HepG2 (cell line): ENCODE measurements at regions not wholly inside any gene's neighbourhood (a gene's known extent, or its start where the extent isn't known, plus 50 kb on each side); places are given as distances from the start of the nearest gene placed in this dataset.

Experiments
- ATAC-seq: fragments of 200-7000 bp; cut with Tn5 transposase; 3 replicates; pipeline ENCODE4 v1.9.1; 2020; ENCODE audit warnings: mild to moderate bottlenecking, moderate library complexity
- BruUV-seq: library from RNA; stranded (reverse); fragments of 400-500 nt; replicated peaks from 2 replicates; lab custom pipeline; 2021; lab: Mats Ljungman, UMichigan
- CTCF ChIA-PET: fragments of 300-600 bp; formaldehyde crosslinking; extraction: SDS; loops from one replicate; lab custom pipeline; 2021; ENCODE audit warnings: low total read pairs, inconsistent platforms, low intra/inter-chr PET ratio; lab: Yijun Ruan, JAX
- POLR2A ChIA-PET: fragments of 350-600 bp; sonication (Branson Sonifier 250); formaldehyde crosslinking; loops from one replicate; lab custom pipeline; 2020; ENCODE audit warnings: antibody characterized with exemption, inconsistent platforms; lab: Yijun Ruan, JAX
- DNase-seq: peaks from one replicate; pipeline ENCODE4 v3.0.0-alpha.2; 2015; ENCODE audit warnings: low spot score
- FAIRE-seq: peaks from 3 replicates; lab custom pipeline; 2011; peaks lifted over from hg19 to GRCh38; lab: Jason Lieb, UNC
- H2AFZ ChIP-seq: one replicate; pipeline ENCODE4 v1.6.1; 2011; ENCODE audit warnings: low read length, inconsistent platforms
- H3K27ac ChIP-seq: fragments of 300-600 bp; 3 replicates; pipeline ENCODE4 v1.8.0; 2011; ENCODE audit warnings: mixed run types, mild to moderate bottlenecking, mixed read lengths, low read length, inconsistent platforms; ENCODE audit not compliant: insufficient read depth; ENCODE audit errors: extremely low read length
- H3K27me3 ChIP-seq, 2 experiments: fragments of 200-600 bp in 1 of 2; 2 replicates in 1 of 2; 3 replicates in 1 of 2; pipeline versions ENCODE4 v1.6.0 to v1.8.0; 2011; ENCODE audit warnings: low read length in 2 of 2, mild to moderate bottlenecking in 2 of 2, moderate library complexity in 2 of 2, inconsistent platforms in 1 of 2; ENCODE audit not compliant: insufficient read depth in 2 of 2, control insufficient read depth in 1 of 2
- H3K36me3 ChIP-seq, 2 experiments: fragments of 200-600 bp in 1 of 2; replicated peaks in 1 of 2; 2 replicates in 1 of 2; 3 replicates in 1 of 2; pipeline versions ENCODE4 v1.5.1 to v1.8.0; 2011; ENCODE audit warnings: low read length in 2 of 2, inconsistent platforms in 1 of 2; ENCODE audit not compliant: insufficient read depth in 2 of 2, control insufficient read depth in 1 of 2
- H3K4me1 ChIP-seq: 2 replicates; pipeline ENCODE4 v1.5.1; 2012; ENCODE audit warnings: low read length, inconsistent platforms; ENCODE audit not compliant: insufficient read depth
- H3K4me2 ChIP-seq: 2 replicates; pipeline ENCODE4 v1.6.0; 2011; ENCODE audit warnings: low read depth, low read length, inconsistent platforms
- H3K4me3 ChIP-seq, 3 experiments: fragments of 200-600 bp in 1 of 3; sonication (generic), shearing (Covaris generic) in 1 of 3; replicated peaks in 1 of 3; 2 replicates each; pipeline ENCODE4 v1.5.1; 2011 to 2016; ENCODE audit warnings: low read length in 3 of 3, inconsistent platforms in 2 of 3, low read depth in 2 of 3, mild to moderate bottlenecking in 2 of 3, control low read depth in 1 of 3, mixed read lengths in 1 of 3; ENCODE audit not compliant: insufficient read depth in 1 of 3
- H3K79me2 ChIP-seq: one replicate; pipeline ENCODE4 v1.6.1; 2011; ENCODE audit warnings: low read length, inconsistent platforms; ENCODE audit not compliant: insufficient read depth
- H3K9ac ChIP-seq: 2 replicates; pipeline ENCODE4 v1.6.0; 2011; ENCODE audit warnings: mild to moderate bottlenecking, low read depth, low read length, inconsistent platforms; ENCODE audit not compliant: insufficient read depth
- H3K9me3 ChIP-seq: 2 replicates; pipeline ENCODE4 v1.5.1; 2012; ENCODE audit warnings: mild to moderate bottlenecking, low read length
- H4K20me1 ChIP-seq: 2 replicates; pipeline ENCODE4 v1.6.0; 2011; ENCODE audit warnings: inconsistent platforms, mild to moderate bottlenecking, low read length, moderate library complexity; ENCODE audit not compliant: insufficient read depth
- KLF16 ChIP-seq, 2 experiments: sonication (generic) in 1 of 2; formaldehyde crosslinking in 1 of 2; IDR thresholded peaks; 2 replicates each; pipeline versions ENCODE4 v1.6.1 to v1.8.0; 2016 to 2023; ENCODE audit warnings: missing genetic modification reagents in 2 of 2, missing compliant biosample characterization in 1 of 2
- MAFG ChIP-seq: sonication (generic); formaldehyde crosslinking; IDR thresholded peaks from 2 replicates; pipeline ENCODE4 v1.5.1; 2020; ENCODE audit warnings: mild to moderate bottlenecking, missing genetic modification reagents
- NR1H2 ChIP-seq: sonication (generic); formaldehyde crosslinking; IDR thresholded peaks from 2 replicates; pipeline ENCODE4 v1.8.1; 2022; ENCODE audit warnings: low read depth, missing genetic modification reagents, borderline replicate concordance
- ZNF614 ChIP-seq: IDR thresholded peaks from 2 replicates; pipeline ENCODE4 v1.6.1; 2018; ENCODE audit warnings: missing biosample characterization, missing genetic modification reagents, inconsistent platforms, borderline replicate concordance
- WGBS: methylation state at CpG from one replicate; pipeline ENCODE4 v1.1.6; 2017; ENCODE audit warnings: low lambda C conversion rate; 5-methylcytosine and 5-hydroxymethylcytosine counted together
- in situ Hi-C: cut with HindIII; loops from 2 replicates; pipeline ENCODE4 v1.10.0; 2017; ENCODE audit warnings: low pct_unique_long_range_greater_than_20kb; ENCODE audit not compliant: extremely low pct_ligation_motif_present
- intact Hi-C: fragments of 100-400 bp; cut with micrococcal nuclease; formaldehyde crosslinking; loops from one replicate; pipeline ENCODE4 v1.10.0; 2022; ENCODE audit not compliant: unreplicated experiment
- TF ChIP-seq, protein P1 (sequence below): fragments of 450-650 bp; IDR thresholded peaks from 2 replicates; pipeline ENCODE4 v1.6.1; 2017; ENCODE audit warnings: mild to moderate bottlenecking

DNA sequence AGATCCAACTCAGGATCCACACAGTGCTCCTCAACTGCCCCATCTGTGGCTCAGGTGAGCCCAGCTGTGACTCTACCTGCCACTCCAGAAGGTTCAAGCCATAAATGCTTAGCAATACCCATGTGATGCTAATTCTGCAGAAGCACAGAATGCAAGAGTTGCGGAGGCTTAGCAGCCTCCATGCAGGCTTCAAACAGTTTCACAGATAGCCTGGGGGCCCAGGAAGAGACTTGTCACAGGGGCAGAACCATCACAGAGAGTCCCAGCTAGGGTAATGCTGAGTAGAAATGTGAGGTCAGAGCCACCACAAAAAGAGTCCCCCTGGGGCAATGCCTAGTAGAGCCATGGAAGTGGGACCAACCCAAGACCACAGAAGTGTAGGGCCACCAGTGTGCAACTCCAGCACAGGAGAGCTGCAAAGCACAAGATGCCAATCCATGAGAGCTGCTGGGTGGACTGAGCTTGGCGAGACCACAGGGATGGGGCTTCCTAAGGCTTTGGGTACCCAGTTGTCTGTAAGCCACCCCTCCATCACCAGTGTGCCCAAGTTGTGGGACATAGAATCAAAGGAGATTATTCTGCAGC, 283.9 kb downstream of the UBE3D start:
- Histone ChIP-seq H3K36me3 (no peaks in the 10 kb centered on the region), H3K79me2 (no peaks in the 10 kb centered on the region), H3K4me2 (no peak overlapping the region), H3K27ac (no peak overlapping the region), H3K27me3 (no peaks in the 10 kb centered on the region), H2AFZ (no peak overlapping the region), H3K9ac (no peak overlapping the region), H3K4me3 (no peak overlapping the region), H3K4me1 (no peaks in the 10 kb centered on the region), H3K9me3 (no peaks in the 10 kb centered on the region), H4K20me1 (no peaks in the 10 kb centered on the region)
- 38% methylated on average over 2 of the region's 2 CpGs for WGBS
- ATAC-seq (no peak), DNase-seq (no peak), FAIRE-seq (no peak)
- TF ChIP-seq KLF16 (CRISPR knock-in tag; IDR thresholded peaks at IDR 0.05) = no peak
- TF ChIP-seq ZNF614 = no peak
- TF ChIP-seq, protein P1, sequence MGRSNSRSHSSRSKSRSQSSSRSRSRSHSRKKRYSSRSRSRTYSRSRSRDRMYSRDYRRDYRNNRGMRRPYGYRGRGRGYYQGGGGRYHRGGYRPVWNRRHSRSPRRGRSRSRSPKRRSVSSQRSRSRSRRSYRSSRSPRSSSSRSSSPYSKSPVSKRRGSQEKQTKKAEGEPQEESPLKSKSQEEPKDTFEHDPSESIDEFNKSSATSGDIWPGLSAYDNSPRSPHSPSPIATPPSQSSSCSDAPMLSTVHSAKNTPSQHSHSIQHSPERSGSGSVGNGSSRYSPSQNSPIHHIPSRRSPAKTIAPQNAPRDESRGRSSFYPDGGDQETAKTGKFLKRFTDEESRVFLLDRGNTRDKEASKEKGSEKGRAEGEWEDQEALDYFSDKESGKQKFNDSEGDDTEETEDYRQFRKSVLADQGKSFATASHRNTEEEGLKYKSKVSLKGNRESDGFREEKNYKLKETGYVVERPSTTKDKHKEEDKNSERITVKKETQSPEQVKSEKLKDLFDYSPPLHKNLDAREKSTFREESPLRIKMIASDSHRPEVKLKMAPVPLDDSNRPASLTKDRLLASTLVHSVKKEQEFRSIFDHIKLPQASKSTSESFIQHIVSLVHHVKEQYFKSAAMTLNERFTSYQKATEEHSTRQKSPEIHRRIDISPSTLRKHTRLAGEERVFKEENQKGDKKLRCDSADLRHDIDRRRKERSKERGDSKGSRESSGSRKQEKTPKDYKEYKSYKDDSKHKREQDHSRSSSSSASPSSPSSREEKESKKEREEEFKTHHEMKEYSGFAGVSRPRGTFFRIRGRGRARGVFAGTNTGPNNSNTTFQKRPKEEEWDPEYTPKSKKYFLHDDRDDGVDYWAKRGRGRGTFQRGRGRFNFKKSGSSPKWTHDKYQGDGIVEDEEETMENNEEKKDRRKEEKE = no peak
- no peak for TF ChIP-seq MAFG
- no peak for TF ChIP-seq NR1H2 (CRISPR knock-in tag)
- CTCF ChIA-PET = no interaction called here
- POLR2A ChIA-PET = no interaction called here
- in situ Hi-C loops (no loop called here), intact Hi-C loops (loop anchor here (10.0 kb wide), 1 partner anchor 273 kb away; no protein-coding TSS in a partner anchor)
- BruUV-seq = no TSS peak
